ENCODE measurements at regions not wholly inside any gene's neighbourhood (a gene's known extent, or its start where the extent isn't known, plus 50 kb on each side); places are given as distances from the start of the nearest gene placed in this dataset.

GRCh38 chr10:35843524-35844181 is 201.6 kb upstream of the FZD8 start:
- no peaks in the 10 kb centered on the region for H3K27me3 ChIP-seq (ENCODE audit: control insufficient read depth in 2 of 2, insufficient read depth in 2 of 2, low read length in 2 of 2)
- no peak overlapping the region for H3K9ac ChIP-seq (ENCODE audit: insufficient read depth, low read length, poor library complexity, severe bottlenecking)
- Mint-ChIP-seq H3K36me3 (no peaks in the 10 kb centered on the region), H3K4me1 (no peaks in the 10 kb centered on the region), H3K27me3 (ENCODE audit: low read depth in 3 of 3) (peaks cover 0 to 5% (median 1%) of the 10 kb centered on the region in 3 donors), H3K4me3 (no peak overlapping the region), H3K9me3 (peaks cover 0 to 6% (median 4%) of the 10 kb centered on the region in 7 donors), H3K27ac (no peak overlapping the region)
- no peaks in the 10 kb centered on the region for H4K20me1 ChIP-seq (ENCODE audit: insufficient read depth, low read length)
- no peak overlapping the region for H3K4me2 ChIP-seq (replicated peaks; ENCODE audit: extremely low read depth, low read length, poor library complexity, severe bottlenecking)
- H3K27ac ChIP-seq (ENCODE audit: low read depth in 1 of 2, low read length in 2 of 2) = no peak overlapping the region
- no peak for DNase-seq
- H3K9me3 ChIP-seq (replicated peaks in 1 of 2; ENCODE audit: control insufficient read depth in 1 of 2, insufficient read depth in 1 of 2, low read length in 2 of 2) = peaks cover 0 to 6% of the 10 kb centered on the region in 2 donors
- H3K79me2 ChIP-seq (ENCODE audit: insufficient read depth, low read length) = no peaks in the 10 kb centered on the region
- H3K4me1 ChIP-seq (ENCODE audit: control insufficient read depth in 1 of 2, insufficient read depth in 2 of 2, low read length in 2 of 2) = no peaks in the 10 kb centered on the region
- no peaks in the 10 kb centered on the region for H3K36me3 ChIP-seq (replicated peaks in 1 of 2; ENCODE audit: control insufficient read depth in 1 of 2, insufficient read depth in 2 of 2, low read length in 2 of 2)
- intact Hi-C loops (cut with micrococcal nuclease) = no loop called here
- WGBS (ENCODE audit: insufficient coverage) = 27% methylated on average over 8 of the region's 13 CpGs
- H3K4me3 ChIP-seq (replicated peaks in 1 of 3; ENCODE audit: low read depth in 2 of 3, low read length in 3 of 3) = no peak overlapping the region
- H2AFZ ChIP-seq (ENCODE audit: insufficient read depth, low read depth, low read length, poor library complexity, severe bottlenecking) = no peak overlapping the region
- TF ChIP-seq CTCF (IDR thresholded peaks at IDR 0.05) = no peak

GRCh38 chr10:35838054-35838453 is 196.0 kb upstream of the FZD8 start:
- no peaks in the 10 kb centered on the region for H3K4me1 Mint-ChIP-seq
- DNase-seq = no peak
- Histone ChIP-seq H3K79me2 (ENCODE audit: insufficient read depth, low read length) (no peaks in the 10 kb centered on the region), H3K36me3 (replicated peaks in 1 of 2; ENCODE audit: control insufficient read depth in 1 of 2, insufficient read depth in 2 of 2, low read length in 2 of 2) (no peaks in the 10 kb centered on the region), H3K4me1 (ENCODE audit: control insufficient read depth in 1 of 2, insufficient read depth in 2 of 2, low read length in 2 of 2) (no peaks in the 10 kb centered on the region), H3K27me3 (ENCODE audit: control insufficient read depth in 2 of 2, insufficient read depth in 2 of 2, low read length in 2 of 2) (no peaks in the 10 kb centered on the region), H3K4me2 (replicated peaks; ENCODE audit: extremely low read depth, low read length, poor library complexity, severe bottlenecking) (no peak overlapping the region), H3K9me3 (replicated peaks in 1 of 2; ENCODE audit: control insufficient read depth in 1 of 2, insufficient read depth in 1 of 2, low read length in 2 of 2) (peaks cover 6% of the 10 kb centered on the region in 2 donors), H4K20me1 (ENCODE audit: insufficient read depth, low read length) (no peaks in the 10 kb centered on the region), H2AFZ (ENCODE audit: insufficient read depth, low read depth, low read length, poor library complexity, severe bottlenecking) (no peak overlapping the region), H3K27ac (ENCODE audit: low read depth in 1 of 2, low read length in 2 of 2) (no peak overlapping the region), H3K9ac (ENCODE audit: insufficient read depth, low read length, poor library complexity, severe bottlenecking) (no peak overlapping the region), H3K4me3 (replicated peaks in 1 of 3; ENCODE audit: low read depth in 2 of 3, low read length in 3 of 3) (no peak overlapping the region)
- peaks cover 0 to 2% (median 0%) of the 10 kb centered on the region in 3 donors for H3K27me3 Mint-ChIP-seq (ENCODE audit: low read depth in 3 of 3)
- no peak overlapping the region for H3K27ac Mint-ChIP-seq
- 60% methylated on average over 1 of the region's 2 CpGs for WGBS (ENCODE audit: insufficient coverage)
- no peak for TF ChIP-seq CTCF (IDR thresholded peaks at IDR 0.05)
- no peak overlapping the region for H3K4me3 Mint-ChIP-seq
- H3K36me3 Mint-ChIP-seq = no peaks in the 10 kb centered on the region
- H3K9me3 Mint-ChIP-seq = peaks cover 0 to 14% (median 4%) of the 10 kb centered on the region in 7 donors
- intact Hi-C loops (cut with micrococcal nuclease) = no loop called here
